ENCODE measurements at regions not wholly inside any gene's neighbourhood (a gene's known extent, or its start where the extent isn't known, plus 50 kb on each side); places are given as distances from the start of the nearest gene placed in this dataset.

DNA sequence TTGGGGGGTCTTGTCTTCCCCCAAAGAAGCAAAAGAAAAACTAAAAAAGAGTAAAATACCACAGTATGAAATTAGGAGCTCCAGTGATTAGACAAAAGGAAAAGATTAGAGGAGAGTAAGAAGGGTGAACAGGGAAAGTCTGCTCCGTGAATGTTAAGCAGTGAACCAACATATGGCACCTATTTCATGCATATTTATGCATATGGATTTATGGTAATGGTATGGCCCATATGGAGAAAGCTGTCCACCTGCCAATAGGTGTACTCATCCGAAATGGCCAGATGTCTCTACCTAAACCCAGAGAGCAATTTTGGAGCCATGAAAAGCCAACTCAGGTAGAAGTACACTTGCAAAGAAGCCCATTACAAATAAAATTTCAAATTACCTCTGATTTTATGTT, 404.0 kb upstream of the RAB6C start (continued):
- TF ChIP-seq, protein P1, sequence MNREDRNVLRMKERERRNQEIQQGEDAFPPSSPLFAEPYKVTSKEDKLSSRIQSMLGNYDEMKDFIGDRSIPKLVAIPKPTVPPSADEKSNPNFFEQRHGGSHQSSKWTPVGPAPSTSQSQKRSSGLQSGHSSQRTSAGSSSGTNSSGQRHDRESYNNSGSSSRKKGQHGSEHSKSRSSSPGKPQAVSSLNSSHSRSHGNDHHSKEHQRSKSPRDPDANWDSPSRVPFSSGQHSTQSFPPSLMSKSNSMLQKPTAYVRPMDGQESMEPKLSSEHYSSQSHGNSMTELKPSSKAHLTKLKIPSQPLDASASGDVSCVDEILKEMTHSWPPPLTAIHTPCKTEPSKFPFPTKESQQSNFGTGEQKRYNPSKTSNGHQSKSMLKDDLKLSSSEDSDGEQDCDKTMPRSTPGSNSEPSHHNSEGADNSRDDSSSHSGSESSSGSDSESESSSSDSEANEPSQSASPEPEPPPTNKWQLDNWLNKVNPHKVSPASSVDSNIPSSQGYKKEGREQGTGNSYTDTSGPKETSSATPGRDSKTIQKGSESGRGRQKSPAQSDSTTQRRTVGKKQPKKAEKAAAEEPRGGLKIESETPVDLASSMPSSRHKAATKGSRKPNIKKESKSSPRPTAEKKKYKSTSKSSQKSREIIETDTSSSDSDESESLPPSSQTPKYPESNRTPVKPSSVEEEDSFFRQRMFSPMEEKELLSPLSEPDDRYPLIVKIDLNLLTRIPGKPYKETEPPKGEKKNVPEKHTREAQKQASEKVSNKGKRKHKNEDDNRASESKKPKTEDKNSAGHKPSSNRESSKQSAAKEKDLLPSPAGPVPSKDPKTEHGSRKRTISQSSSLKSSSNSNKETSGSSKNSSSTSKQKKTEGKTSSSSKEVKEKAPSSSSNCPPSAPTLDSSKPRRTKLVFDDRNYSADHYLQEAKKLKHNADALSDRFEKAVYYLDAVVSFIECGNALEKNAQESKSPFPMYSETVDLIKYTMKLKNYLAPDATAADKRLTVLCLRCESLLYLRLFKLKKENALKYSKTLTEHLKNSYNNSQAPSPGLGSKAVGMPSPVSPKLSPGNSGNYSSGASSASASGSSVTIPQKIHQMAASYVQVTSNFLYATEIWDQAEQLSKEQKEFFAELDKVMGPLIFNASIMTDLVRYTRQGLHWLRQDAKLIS (CRISPR knock-in tag; IDR thresholded peaks at IDR 0.05; ENCODE audit: borderline replicate concordance), result no peak
- TF ChIP-seq, protein P2, sequence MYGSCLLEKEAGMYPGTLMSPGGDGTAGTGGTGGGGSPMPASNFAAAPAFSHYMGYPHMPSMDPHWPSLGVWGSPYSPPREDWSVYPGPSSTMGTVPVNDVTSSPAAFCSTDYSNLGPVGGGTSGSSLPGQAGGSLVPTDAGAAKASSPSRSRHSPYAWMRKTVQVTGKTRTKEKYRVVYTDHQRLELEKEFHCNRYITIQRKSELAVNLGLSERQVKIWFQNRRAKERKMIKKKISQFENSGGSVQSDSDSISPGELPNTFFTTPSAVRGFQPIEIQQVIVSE (CRISPR knock-in tag; IDR thresholded peaks at IDR 0.05; ENCODE audit: borderline replicate concordance), result no peak
- TF ChIP-seq, protein P3, sequence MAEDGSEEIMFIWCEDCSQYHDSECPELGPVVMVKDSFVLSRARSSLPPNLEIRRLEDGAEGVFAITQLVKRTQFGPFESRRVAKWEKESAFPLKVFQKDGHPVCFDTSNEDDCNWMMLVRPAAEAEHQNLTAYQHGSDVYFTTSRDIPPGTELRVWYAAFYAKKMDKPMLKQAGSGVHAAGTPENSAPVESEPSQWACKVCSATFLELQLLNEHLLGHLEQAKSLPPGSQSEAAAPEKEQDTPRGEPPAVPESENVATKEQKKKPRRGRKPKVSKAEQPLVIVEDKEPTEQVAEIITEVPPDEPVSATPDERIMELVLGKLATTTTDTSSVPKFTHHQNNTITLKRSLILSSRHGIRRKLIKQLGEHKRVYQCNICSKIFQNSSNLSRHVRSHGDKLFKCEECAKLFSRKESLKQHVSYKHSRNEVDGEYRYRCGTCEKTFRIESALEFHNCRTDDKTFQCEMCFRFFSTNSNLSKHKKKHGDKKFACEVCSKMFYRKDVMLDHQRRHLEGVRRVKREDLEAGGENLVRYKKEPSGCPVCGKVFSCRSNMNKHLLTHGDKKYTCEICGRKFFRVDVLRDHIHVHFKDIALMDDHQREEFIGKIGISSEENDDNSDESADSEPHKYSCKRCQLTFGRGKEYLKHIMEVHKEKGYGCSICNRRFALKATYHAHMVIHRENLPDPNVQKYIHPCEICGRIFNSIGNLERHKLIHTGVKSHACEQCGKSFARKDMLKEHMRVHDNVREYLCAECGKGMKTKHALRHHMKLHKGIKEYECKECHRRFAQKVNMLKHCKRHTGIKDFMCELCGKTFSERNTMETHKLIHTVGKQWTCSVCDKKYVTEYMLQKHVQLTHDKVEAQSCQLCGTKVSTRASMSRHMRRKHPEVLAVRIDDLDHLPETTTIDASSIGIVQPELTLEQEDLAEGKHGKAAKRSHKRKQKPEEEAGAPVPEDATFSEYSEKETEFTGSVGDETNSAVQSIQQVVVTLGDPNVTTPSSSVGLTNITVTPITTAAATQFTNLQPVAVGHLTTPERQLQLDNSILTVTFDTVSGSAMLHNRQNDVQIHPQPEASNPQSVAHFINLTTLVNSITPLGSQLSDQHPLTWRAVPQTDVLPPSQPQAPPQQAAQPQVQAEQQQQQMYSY (CRISPR knock-in tag; IDR thresholded peaks at IDR 0.05), result no peak
- TF ChIP-seq, protein P4, sequence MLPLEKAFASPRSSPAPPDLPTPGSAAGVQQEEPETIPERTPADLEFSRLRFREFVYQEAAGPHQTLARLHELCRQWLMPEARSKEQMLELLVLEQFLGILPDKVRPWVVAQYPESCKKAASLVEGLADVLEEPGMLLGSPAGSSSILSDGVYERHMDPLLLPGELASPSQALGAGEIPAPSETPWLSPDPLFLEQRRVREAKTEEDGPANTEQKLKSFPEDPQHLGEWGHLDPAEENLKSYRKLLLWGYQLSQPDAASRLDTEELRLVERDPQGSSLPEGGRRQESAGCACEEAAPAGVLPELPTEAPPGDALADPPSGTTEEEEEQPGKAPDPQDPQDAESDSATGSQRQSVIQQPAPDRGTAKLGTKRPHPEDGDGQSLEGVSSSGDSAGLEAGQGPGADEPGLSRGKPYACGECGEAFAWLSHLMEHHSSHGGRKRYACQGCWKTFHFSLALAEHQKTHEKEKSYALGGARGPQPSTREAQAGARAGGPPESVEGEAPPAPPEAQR (CRISPR knock-in tag; IDR thresholded peaks at IDR 0.05), result no peak
- TF ChIP-seq, protein P5, sequence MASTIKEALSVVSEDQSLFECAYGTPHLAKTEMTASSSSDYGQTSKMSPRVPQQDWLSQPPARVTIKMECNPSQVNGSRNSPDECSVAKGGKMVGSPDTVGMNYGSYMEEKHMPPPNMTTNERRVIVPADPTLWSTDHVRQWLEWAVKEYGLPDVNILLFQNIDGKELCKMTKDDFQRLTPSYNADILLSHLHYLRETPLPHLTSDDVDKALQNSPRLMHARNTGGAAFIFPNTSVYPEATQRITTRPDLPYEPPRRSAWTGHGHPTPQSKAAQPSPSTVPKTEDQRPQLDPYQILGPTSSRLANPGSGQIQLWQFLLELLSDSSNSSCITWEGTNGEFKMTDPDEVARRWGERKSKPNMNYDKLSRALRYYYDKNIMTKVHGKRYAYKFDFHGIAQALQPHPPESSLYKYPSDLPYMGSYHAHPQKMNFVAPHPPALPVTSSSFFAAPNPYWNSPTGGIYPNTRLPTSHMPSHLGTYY (CRISPR knock-in tag; IDR thresholded peaks at IDR 0.05), result no peak
- TF ChIP-seq ZNF396 (CRISPR knock-in tag; IDR thresholded peaks at IDR 0.05; ENCODE audit: borderline replicate concordance) (no peak), ZNF671 (CRISPR knock-in tag; IDR thresholded peaks at IDR 0.05) (no peak), FOXJ3 (CRISPR knock-in tag; IDR thresholded peaks at IDR 0.05; ENCODE audit: borderline replicate concordance) (no peak), ZNF121 (CRISPR knock-in tag; IDR thresholded peaks at IDR 0.05) (no peak)
- TF ChIP-seq, protein P6, sequence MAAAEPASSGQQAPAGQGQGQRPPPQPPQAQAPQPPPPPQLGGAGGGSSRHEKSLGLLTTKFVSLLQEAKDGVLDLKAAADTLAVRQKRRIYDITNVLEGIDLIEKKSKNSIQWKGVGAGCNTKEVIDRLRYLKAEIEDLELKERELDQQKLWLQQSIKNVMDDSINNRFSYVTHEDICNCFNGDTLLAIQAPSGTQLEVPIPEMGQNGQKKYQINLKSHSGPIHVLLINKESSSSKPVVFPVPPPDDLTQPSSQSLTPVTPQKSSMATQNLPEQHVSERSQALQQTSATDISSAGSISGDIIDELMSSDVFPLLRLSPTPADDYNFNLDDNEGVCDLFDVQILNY (CRISPR knock-in tag; IDR thresholded peaks at IDR 0.05), result no peak

DNA sequence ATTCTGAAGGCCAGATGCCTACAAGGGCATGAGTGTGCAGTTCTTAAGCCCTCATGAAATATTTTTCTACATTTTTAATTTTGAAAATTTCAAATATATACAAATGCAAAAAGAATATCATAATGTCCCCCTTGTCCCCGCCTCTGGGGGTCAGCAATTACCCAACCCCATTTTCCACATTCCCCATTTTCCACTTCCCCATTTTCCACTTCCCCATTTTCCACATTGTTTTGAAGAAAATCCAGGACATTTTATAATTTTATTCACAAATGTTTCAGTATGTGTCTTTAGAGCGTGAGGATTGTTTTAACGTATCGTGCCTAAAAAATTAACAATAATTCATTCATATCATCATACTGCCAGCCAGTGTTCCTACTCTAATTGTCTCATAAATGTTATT, 403.6 kb upstream of the RAB6C start:
- no peak for DNase-seq (ENCODE audit: low spot score)
- no peaks in the 10 kb centered on the region for H3K27me3 Mint-ChIP-seq (ENCODE audit: low read depth)
- H3K27ac Mint-ChIP-seq, result no peak overlapping the region
- peaks cover 14% of the 10 kb centered on the region for H3K36me3 Mint-ChIP-seq
- H3K4me3 Mint-ChIP-seq, result no peak overlapping the region
- peaks cover 43% of the 10 kb centered on the region for H3K9me3 Mint-ChIP-seq
- POLR2A ChIA-PET, result no interaction called here
- H3K4me1 Mint-ChIP-seq, result no peaks in the 10 kb centered on the region
- CTCF ChIA-PET, result no interaction called here
- ATAC-seq, result no peak
- TF ChIP-seq ZNF232 (CRISPR knock-in tag; IDR thresholded peaks at IDR 0.05) (no peak), ZNF121 (CRISPR knock-in tag; IDR thresholded peaks at IDR 0.05) (no peak), NR3C1 (CRISPR knock-in tag; conservative IDR thresholded peaks at IDR 0.05; ENCODE audit: low read depth) (no peak), CREB1 (CRISPR knock-in tag; IDR thresholded peaks at IDR 0.05) (no peak), JUN (CRISPR knock-in tag; IDR thresholded peaks at IDR 0.05) (no peak), ZBTB21 (CRISPR knock-in tag; IDR thresholded peaks at IDR 0.05; ENCODE audit: borderline replicate concordance) (no peak), GABPB1 (CRISPR knock-in tag; IDR thresholded peaks at IDR 0.05) (no peak)
- TF ChIP-seq, protein P7, sequence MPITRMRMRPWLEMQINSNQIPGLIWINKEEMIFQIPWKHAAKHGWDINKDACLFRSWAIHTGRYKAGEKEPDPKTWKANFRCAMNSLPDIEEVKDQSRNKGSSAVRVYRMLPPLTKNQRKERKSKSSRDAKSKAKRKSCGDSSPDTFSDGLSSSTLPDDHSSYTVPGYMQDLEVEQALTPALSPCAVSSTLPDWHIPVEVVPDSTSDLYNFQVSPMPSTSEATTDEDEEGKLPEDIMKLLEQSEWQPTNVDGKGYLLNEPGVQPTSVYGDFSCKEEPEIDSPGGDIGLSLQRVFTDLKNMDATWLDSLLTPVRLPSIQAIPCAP (CRISPR knock-in tag; IDR thresholded peaks at IDR 0.05), result no peak
- TF ChIP-seq, protein P1 (CRISPR knock-in tag; IDR thresholded peaks at IDR 0.05; ENCODE audit: borderline replicate concordance), result no peak
- TF ChIP-seq, protein P8, sequence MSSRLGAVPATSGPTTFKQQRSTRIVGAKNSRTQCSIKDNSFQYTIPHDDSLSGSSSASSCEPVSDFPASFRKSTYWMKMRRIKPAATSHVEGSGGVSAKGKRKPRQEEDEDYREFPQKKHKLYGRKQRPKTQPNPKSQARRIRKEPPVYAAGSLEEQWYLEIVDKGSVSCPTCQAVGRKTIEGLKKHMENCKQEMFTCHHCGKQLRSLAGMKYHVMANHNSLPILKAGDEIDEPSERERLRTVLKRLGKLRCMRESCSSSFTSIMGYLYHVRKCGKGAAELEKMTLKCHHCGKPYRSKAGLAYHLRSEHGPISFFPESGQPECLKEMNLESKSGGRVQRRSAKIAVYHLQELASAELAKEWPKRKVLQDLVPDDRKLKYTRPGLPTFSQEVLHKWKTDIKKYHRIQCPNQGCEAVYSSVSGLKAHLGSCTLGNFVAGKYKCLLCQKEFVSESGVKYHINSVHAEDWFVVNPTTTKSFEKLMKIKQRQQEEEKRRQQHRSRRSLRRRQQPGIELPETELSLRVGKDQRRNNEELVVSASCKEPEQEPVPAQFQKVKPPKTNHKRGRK (CRISPR knock-in tag; IDR thresholded peaks at IDR 0.05; ENCODE audit: borderline replicate concordance), result no peak
